Loucy (cell line): ENCODE measurements at regions not wholly inside any gene's neighbourhood (a gene's known extent, or its start where the extent isn't known, plus 50 kb on each side); places are given as distances from the start of the nearest gene placed in this dataset.
"Not testable (repeated sequence)": the region's sequence is repeated elsewhere in the genome, so short reads cannot be mapped to it uniquely, and the experiment has no call there.

ENCODE experiments used
- H2AFZ ChIP-seq: fragments of 200-600 bp; sonication (generic); 2 replicates; pipeline ENCODE4 v1.6.0; 2016; ENCODE audit warnings: antibody characterized with exemption, mild to moderate bottlenecking, low read length, moderate library complexity
- H3F3A ChIP-seq: fragments of 200-600 bp; 2 replicates; pipeline ENCODE4 v1.6.0; 2016; ENCODE audit warnings: antibody characterized with exemption, low read depth, mild to moderate bottlenecking
- H3K27me3 ChIP-seq: fragments of 200-600 bp; sonication (generic); 2 replicates; pipeline ENCODE4 v1.6.1; 2014; ENCODE audit warnings: low read length, mild to moderate bottlenecking; ENCODE audit not compliant: insufficient read depth, poor library complexity, severe bottlenecking
- H3K36me3 ChIP-seq: fragments of 200-600 bp; sonication (generic); 2 replicates; pipeline ENCODE4 v1.6.1; 2016; ENCODE audit warnings: low read length; ENCODE audit not compliant: insufficient read depth
- H3K4me1 ChIP-seq: fragments of 200-600 bp; sonication (generic); 2 replicates; pipeline ENCODE4 v1.5.1; 2014; ENCODE audit warnings: low read length, mild to moderate bottlenecking; ENCODE audit not compliant: insufficient read depth, poor library complexity, severe bottlenecking
- H3K4me2 ChIP-seq: fragments of 200-600 bp; sonication (generic); 2 replicates; pipeline ENCODE4 v1.6.0; 2014; ENCODE audit warnings: antibody characterized with exemption, low read length, low read depth, mild to moderate bottlenecking; ENCODE audit not compliant: poor library complexity, severe bottlenecking
- H3K4me3 ChIP-seq: fragments of 200-600 bp; sonication (generic); 2 replicates; pipeline ENCODE4 v1.5.1; 2014; ENCODE audit warnings: low read length, mild to moderate bottlenecking, mixed read lengths; ENCODE audit not compliant: poor library complexity, severe bottlenecking
- H3K79me2 ChIP-seq: fragments of 200-600 bp; sonication (generic); 2 replicates; pipeline ENCODE4 v1.6.1; 2014; ENCODE audit warnings: low read length; ENCODE audit not compliant: insufficient read depth
- H3K9ac ChIP-seq: fragments of 200-600 bp; sonication (generic); 2 replicates; pipeline ENCODE4 v1.6.0; 2014; ENCODE audit warnings: mild to moderate bottlenecking, low read depth, low read length, moderate library complexity; ENCODE audit not compliant: poor library complexity, severe bottlenecking
- H3K9me2 ChIP-seq: fragments of 200-600 bp; sonication (generic); replicated peaks from 2 replicates; pipeline ENCODE4 v1.6.1; 2016; ENCODE audit warnings: low read depth, low read length, mixed read lengths
- H3K9me3 ChIP-seq: fragments of 200-600 bp; sonication (generic); 2 replicates; pipeline ENCODE4 v1.6.1; 2014; ENCODE audit warnings: mild to moderate bottlenecking, antibody characterized with exemption, low read length, low read depth; ENCODE audit not compliant: insufficient read depth
- H4K20me1 ChIP-seq: fragments of 200-600 bp; sonication (generic); 2 replicates; pipeline ENCODE4 v1.6.0; 2014; ENCODE audit warnings: antibody characterized with exemption, low read length, mild to moderate bottlenecking; ENCODE audit not compliant: insufficient read depth, poor library complexity, severe bottlenecking
- CTCF ChIP-seq: fragments of 200-600 bp; sonication (generic); conservative IDR thresholded peaks from 2 replicates; pipeline ENCODE4 v1.5.1; 2014; ENCODE audit warnings: mild to moderate bottlenecking, antibody characterized with exemption, low read length
- EZH2phosphoT487 ChIP-seq: fragments of 200-600 bp; IDR thresholded peaks from 2 replicates; pipeline ENCODE4 v1.6.1; 2018; ENCODE audit warnings: antibody characterized with exemption, mild to moderate bottlenecking, moderate library complexity, borderline replicate concordance

GRCh38 chr5:173391031-173391430, 62.8 kb upstream of the STC2 start:
- Histone ChIP-seq H3K79me2 (no peaks in the 10 kb centered on the region), H3K4me1 (no peaks in the 10 kb centered on the region), H3K4me3 (no peak overlapping the region), H2AFZ (no peak overlapping the region), H3K27me3 (no peaks in the 10 kb centered on the region), H3F3A (no peaks in the 10 kb centered on the region), H4K20me1 (no peaks in the 10 kb centered on the region), H3K9me2 (no peaks in the 10 kb centered on the region), H3K4me2 (no peak overlapping the region), H3K9me3 (no peaks in the 10 kb centered on the region), H3K9ac (no peak overlapping the region), H3K36me3 (no peaks in the 10 kb centered on the region)
- no peak for TF ChIP-seq CTCF

DNA sequence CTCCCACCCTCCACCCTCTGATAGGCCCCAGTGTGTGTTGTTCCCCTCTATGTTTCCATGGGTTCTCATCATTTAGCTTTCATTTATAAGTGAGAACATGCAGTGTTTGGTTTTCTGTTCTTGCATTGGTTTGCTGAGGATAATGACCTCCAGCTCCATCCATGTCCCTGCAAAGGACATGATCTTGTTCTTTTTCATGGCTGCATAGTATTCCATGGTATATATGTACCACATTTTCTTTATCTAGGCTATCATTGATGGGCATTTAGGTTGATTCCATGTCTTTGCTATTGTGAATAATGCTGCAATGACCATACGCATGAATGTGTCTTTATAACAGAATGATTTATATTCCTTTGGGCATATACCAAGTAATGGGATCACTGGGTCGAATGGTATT, 59.1 kb upstream of the STC2 start:
- not testable (repeated sequence) for H3K36me3 ChIP-seq, H3K27me3 ChIP-seq, H3K4me2 ChIP-seq, H3K79me2 ChIP-seq, H4K20me1 ChIP-seq, H3K9me2 ChIP-seq, H3F3A ChIP-seq, H3K9ac ChIP-seq, H3K4me3 ChIP-seq, H2AFZ ChIP-seq, H3K4me1 ChIP-seq, H3K9me3 ChIP-seq

DNA sequence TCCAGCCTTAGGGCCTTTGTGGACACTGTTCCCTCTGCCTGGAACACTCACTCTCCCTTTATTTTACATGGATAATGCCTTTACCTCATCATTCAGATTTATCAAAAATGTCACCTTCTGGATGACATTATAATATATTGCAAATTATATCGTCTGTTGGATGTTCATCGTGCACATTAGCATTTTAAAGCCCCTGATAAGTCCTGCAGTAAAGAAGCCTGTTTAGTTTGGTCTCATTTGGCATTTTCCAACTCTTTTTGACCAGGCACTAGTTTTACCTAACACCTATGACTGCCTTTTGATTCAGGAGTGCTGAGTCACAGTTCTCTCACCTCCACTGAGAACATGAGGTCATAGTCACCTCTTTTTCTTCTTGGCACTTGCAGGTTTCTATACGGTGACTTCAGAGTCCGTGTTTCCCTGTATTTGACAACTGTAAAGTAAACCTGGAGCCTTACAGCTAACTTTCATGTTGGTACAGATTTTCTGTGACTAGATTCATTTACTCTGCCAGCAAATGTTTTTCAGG, 57.7 kb upstream of the STC2 start:
- Histone ChIP-seq H3K27me3 (no peaks in the 10 kb centered on the region), H3K4me1 (no peaks in the 10 kb centered on the region), H2AFZ (no peak overlapping the region)

More for the DNA sequence above, 57.7 kb upstream of the STC2 start:
- H3K4me2 ChIP-seq: no peak overlapping the region
- no peaks in the 10 kb centered on the region for H3F3A ChIP-seq
- H3K9me3 ChIP-seq: no peaks in the 10 kb centered on the region
- no peak for TF ChIP-seq CTCF
- TF ChIP-seq EZH2phosphoT487: no peak
- no peak overlapping the region for H3K4me3 ChIP-seq
- H3K9me2 ChIP-seq: no peaks in the 10 kb centered on the region
- no peaks in the 10 kb centered on the region for H4K20me1 ChIP-seq
- no peaks in the 10 kb centered on the region for H3K36me3 ChIP-seq
- H3K79me2 ChIP-seq: no peaks in the 10 kb centered on the region
- no peak overlapping the region for H3K9ac ChIP-seq
